ENCODE measurements at regions not wholly inside any gene's neighbourhood (a gene's known extent, or its start where the extent isn't known, plus 50 kb on each side); places are given as distances from the start of the nearest gene placed in this dataset.
"Not testable (repeated sequence)": the region's sequence is repeated elsewhere in the genome, so short reads cannot be mapped to it uniquely, and the experiment has no call there.

DNA sequence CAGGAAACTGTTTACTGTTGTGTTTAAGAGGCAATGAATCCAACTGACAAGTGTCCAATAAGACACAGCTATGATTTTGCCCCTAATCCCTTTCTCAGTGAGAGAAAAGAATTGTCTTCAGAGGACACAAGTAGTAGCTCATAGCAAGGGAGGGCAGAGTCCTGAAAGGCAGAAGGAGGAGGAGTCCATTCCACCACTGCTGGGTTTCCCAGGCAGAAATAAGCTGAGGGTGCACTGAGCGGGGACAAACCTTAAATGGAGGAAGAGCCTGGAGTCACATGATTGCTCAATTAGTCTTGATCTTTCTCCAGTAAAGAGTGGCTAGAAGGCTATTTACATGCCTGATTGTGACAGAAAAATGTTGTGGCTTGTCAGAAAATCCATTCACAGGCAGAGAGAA, 573.8 kb downstream of the POM121L12 start:
- intact Hi-C loops (cut with DNase I; ENCODE audit: low total_unique reads) = no loop called here
- no peak for TF ChIP-seq POLR2A (IDR thresholded peaks at IDR 0.05)
- TF ChIP-seq, protein P1, sequence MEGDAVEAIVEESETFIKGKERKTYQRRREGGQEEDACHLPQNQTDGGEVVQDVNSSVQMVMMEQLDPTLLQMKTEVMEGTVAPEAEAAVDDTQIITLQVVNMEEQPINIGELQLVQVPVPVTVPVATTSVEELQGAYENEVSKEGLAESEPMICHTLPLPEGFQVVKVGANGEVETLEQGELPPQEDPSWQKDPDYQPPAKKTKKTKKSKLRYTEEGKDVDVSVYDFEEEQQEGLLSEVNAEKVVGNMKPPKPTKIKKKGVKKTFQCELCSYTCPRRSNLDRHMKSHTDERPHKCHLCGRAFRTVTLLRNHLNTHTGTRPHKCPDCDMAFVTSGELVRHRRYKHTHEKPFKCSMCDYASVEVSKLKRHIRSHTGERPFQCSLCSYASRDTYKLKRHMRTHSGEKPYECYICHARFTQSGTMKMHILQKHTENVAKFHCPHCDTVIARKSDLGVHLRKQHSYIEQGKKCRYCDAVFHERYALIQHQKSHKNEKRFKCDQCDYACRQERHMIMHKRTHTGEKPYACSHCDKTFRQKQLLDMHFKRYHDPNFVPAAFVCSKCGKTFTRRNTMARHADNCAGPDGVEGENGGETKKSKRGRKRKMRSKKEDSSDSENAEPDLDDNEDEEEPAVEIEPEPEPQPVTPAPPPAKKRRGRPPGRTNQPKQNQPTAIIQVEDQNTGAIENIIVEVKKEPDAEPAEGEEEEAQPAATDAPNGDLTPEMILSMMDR (IDR thresholded peaks at IDR 0.05) = no peak
- H3K4me3 ChIP-seq (ENCODE audit: low read depth, poor library complexity, severe bottlenecking) = no peak overlapping the region
- WGBS, 2 donors = 58 to 64% methylated on average over 1 of the region's 1 CpG
- no peak for DNase-seq (ENCODE audit: low spot score in 2 of 2)

DNA sequence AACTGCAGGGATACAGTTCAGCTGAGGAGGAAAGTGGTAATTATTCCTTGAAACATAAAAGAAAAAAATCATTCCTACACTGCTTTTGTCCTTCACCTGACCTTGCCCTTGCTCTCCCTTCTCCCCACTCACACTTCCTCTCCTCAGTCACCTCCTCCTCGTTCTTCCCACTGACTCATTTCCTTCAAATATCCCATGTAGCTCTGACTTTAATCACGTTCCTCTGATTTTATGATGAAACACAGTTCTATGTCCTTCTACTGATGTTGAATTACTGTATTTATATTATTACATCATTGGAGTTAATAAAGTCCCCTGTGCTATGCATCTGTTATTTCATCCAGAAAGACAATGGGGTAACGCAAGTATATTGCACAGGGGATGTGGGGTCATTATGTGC, 575.6 kb downstream of the POM121L12 start:
- 49 to 62% methylated on average over 3 of the region's 3 CpGs for WGBS, 2 donors
- no peak for DNase-seq (ENCODE audit: low spot score in 2 of 2)
- no peak overlapping the region for H3K4me3 ChIP-seq (ENCODE audit: low read depth, poor library complexity, severe bottlenecking)
- intact Hi-C loops (cut with DNase I; ENCODE audit: low total_unique reads) = no loop called here
- TF ChIP-seq, protein P1 (IDR thresholded peaks at IDR 0.05) = no peak
- no peak for TF ChIP-seq POLR2A (IDR thresholded peaks at IDR 0.05)

DNA sequence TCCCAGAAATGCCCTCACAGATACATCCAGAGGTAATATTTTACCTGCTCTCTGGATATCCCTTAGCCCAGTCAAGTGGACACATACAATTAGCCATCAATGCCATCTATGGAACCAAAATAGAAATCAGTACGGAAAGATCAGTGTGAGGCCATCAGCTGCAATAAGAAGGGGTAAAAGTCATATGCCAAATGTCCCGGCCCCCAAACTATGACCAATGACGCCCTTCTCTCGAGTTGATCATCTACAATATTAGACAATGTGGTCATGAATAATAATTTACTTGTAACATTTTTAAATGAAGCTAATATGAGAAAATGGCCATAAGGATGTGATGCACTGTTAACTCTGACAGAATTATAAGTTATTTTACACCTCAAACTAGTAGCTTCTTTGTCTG, 588.9 kb downstream of the POM121L12 start:
- 81 to 90% methylated on average over 4 of the region's 4 CpGs for WGBS, 2 donors
- TF ChIP-seq, protein P1 (IDR thresholded peaks at IDR 0.05) = no peak

DNA sequence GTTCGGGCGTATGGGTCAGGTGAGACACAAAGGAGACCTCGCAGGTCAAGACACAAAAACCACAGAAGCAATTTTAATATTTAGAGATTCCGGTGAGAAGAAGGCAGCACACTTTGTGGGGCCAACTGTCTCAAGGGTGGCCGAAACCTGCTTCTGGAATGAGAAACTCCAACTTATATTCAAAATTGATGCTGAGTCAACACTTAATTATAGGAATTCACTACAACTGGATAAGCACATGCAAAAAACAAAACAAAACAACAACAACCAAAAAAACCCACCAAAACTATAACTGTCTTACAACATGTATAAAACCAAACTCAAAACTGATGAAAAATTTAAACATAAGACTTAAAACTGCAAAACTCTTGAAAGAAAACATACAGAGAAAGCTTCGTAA, 593.3 kb downstream of the POM121L12 start:
- intact Hi-C loops (cut with DNase I; ENCODE audit: low total_unique reads) = no loop called here

More for the DNA sequence above, 588.9 kb downstream of the POM121L12 start:
- no peak for DNase-seq (ENCODE audit: low spot score in 2 of 2)
- H3K4me3 ChIP-seq (ENCODE audit: low read depth, poor library complexity, severe bottlenecking) = no peak overlapping the region
- intact Hi-C loops (cut with DNase I; ENCODE audit: low total_unique reads) = no loop called here

DNA sequence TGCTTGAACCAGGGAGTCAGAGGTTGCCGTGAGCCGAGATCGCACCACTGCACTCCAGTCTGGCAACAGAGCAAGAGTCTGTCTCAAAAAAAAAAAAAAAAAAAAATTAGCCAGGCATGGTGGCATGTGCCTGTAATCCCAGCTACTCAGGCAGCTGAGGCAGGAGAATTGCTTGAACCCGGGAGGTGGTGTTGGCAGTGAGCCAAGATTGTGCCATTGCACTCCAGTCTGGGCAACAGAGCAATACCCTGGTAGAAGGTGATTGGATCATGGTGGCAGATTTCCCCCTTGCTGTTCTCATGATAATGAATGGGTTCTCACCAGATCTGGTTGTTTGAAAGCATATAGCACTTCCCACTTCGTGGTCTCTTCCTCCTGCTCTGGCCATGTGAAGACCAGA, 599.8 kb downstream of the POM121L12 start:
- H3K4me3 ChIP-seq (ENCODE audit: low read depth, poor library complexity, severe bottlenecking); intact Hi-C loops (cut with DNase I; ENCODE audit: low total_unique reads): not testable (repeated sequence)
- WGBS, 2 donors = 68 to 74% methylated on average over 2 to 5 of the region's 5 CpGs

More for the DNA sequence above, 593.3 kb downstream of the POM121L12 start:
- TF ChIP-seq POLR2A (IDR thresholded peaks at IDR 0.05) = no peak
- TF ChIP-seq, protein P1 (IDR thresholded peaks at IDR 0.05) = no peak
- H3K4me3 ChIP-seq (ENCODE audit: low read depth, poor library complexity, severe bottlenecking) = no peak overlapping the region
- DNase-seq (ENCODE audit: low spot score in 2 of 2) = no peak
- 80 to 81% methylated on average over 6 of the region's 6 CpGs for WGBS, 2 donors

DNA sequence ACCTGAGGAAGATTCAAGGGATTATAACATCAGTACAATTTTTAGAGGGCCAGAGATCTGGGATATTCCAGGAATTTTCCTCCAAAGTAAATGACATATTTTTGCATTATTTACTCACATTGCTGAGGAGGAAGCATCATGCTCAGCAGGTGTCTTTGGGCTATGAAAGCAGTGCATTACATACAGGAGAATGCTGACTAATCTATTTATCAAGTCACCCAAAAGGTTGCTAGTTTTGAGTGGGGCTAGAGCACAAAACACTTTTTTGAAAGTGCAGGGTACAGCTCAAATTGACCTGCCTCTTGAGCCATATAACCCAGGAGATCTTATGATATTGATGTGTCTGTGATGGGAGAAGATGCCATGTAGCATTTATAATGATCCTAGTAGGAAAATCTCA, 603.1 kb downstream of the POM121L12 start:
- H3K4me3 ChIP-seq (ENCODE audit: low read depth, poor library complexity, severe bottlenecking) = no peak overlapping the region
- no peak for DNase-seq (ENCODE audit: low spot score in 2 of 2)
- intact Hi-C loops (cut with DNase I; ENCODE audit: low total_unique reads) = no loop called here
- no peak for TF ChIP-seq POLR2A (IDR thresholded peaks at IDR 0.05)
- TF ChIP-seq, protein P1 (IDR thresholded peaks at IDR 0.05) = no peak

More for the DNA sequence above, 599.8 kb downstream of the POM121L12 start:
- DNase-seq (ENCODE audit: low spot score in 2 of 2) = not testable (repeated sequence)
